GM19397 (cell line): ENCODE measurements at regions not wholly inside any gene's neighbourhood (a gene's known extent, or its start where the extent isn't known, plus 50 kb on each side); places are given as distances from the start of the nearest gene placed in this dataset.
"Not testable (repeated sequence)": the region's sequence is repeated elsewhere in the genome, so short reads cannot be mapped to it uniquely, and the experiment has no call there.

Source experiments
- ATAC-seq: cut with Tn5 transposase; IDR thresholded peaks from one replicate; pipeline ENCODE4 v1.9.1; 2021; ENCODE audit warnings: mild to moderate bottlenecking, moderate library complexity; ENCODE audit not compliant: unreplicated experiment

- ATAC-seq, result not testable (repeated sequence)
Observed at GRCh38 chr4:145255311-145255710, 74.9 kb upstream of the OTUD4 start.

GRCh38 chr4:145252190-145252589 lies 71.8 kb upstream of the OTUD4 start:
- ATAC-seq, result no peak

GRCh38 chr4:145251391-145251790 lies 71.0 kb upstream of the OTUD4 start:
- ATAC-seq, result no peak

GRCh38 chr4:145248971-145249370 lies 68.6 kb upstream of the OTUD4 start:
- no peak for ATAC-seq

- no peak for ATAC-seq
Observed at GRCh38 chr4:145248502-145248901, 68.1 kb upstream of the OTUD4 start.

- ATAC-seq, result peak; percentile 98
Observed at GRCh38 chr4:145234091-145234706, 53.8 kb upstream of the OTUD4 start.

GRCh38 chr4:145231906-145232700 lies 51.7 kb upstream of the OTUD4 start:
- ATAC-seq, result no peak

- ATAC-seq, result no peak
Observed at GRCh38 chr4:145230726-145231125, 50.3 kb upstream of the OTUD4 start.
